ENCODE measurements at regions not wholly inside any gene's neighbourhood (a gene's known extent, or its start where the extent isn't known, plus 50 kb on each side); places are given as distances from the start of the nearest gene placed in this dataset.
A peak's percentile ranks its signal among the peaks of the same experiment; 100 is the strongest.

GRCh38 chr9:106755736-106756135 lies 107.2 kb upstream of the ZNF462 start:
- DNase-seq (ENCODE audit: low read depth, low spot score) (no peak), FAIRE-seq (peak; percentile 32)
- Histone ChIP-seq H3K4me1 (ENCODE audit: control insufficient read depth, extremely low read depth, insufficient read depth, low read length) (no peaks in the 10 kb centered on the region), H3K4me2 (ENCODE audit: control insufficient read depth, extremely low read depth, insufficient read depth, low read depth, low read length) (no peak overlapping the region), H2AFZ (ENCODE audit: control insufficient read depth, low read length) (no peak overlapping the region), H3K4me3 (ENCODE audit: control insufficient read depth in 2 of 3, extremely low read depth in 1 of 3, insufficient read depth in 2 of 3, low read depth in 1 of 3, low read length in 3 of 3) (no peak overlapping the region), H3K36me3 (ENCODE audit: control insufficient read depth in 2 of 2, extremely low read depth in 1 of 2, insufficient read depth in 2 of 2, low read length in 2 of 2) (no peaks in the 10 kb centered on the region), H3K27ac (ENCODE audit: control insufficient read depth, insufficient read depth, low read length) (no peak overlapping the region), H3K9me1 (ENCODE audit: control insufficient read depth, extremely low read depth, insufficient read depth, low read length) (no peaks in the 10 kb centered on the region), H4K20me1 (ENCODE audit: control insufficient read depth, extremely low read depth, insufficient read depth, low read length) (no peaks in the 10 kb centered on the region), H3K79me2 (ENCODE audit: control insufficient read depth, insufficient read depth, low read length) (no peaks in the 10 kb centered on the region), H3K9me3 (ENCODE audit: control insufficient read depth, low read depth, low read length) (no peaks in the 10 kb centered on the region), H3K9ac (ENCODE audit: control insufficient read depth, extremely low read depth, insufficient read depth, low read length) (no peak overlapping the region), H3K27me3 (ENCODE audit: control insufficient read depth, extremely low read depth, insufficient read depth, low read length) (no peaks in the 10 kb centered on the region)
- no peak for TF ChIP-seq CTCF (optimal IDR thresholded peaks at IDR 0.05 in 1 of 3, IDR thresholded peaks at IDR 0.05 in 1 of 3, conservative IDR thresholded peaks at IDR 0.05 in 1 of 3; ENCODE audit: extremely low read depth in 1 of 3, insufficient read depth in 2 of 3, low read length in 3 of 3)
- TF ChIP-seq EZH2 (IDR thresholded peaks at IDR 0.05; ENCODE audit: low read length), result no peak
- dilution Hi-C loops (cut with MboI; ENCODE audit: extremely low pct_ligation_motif_present, low sequenced_read_pairs), result no loop called here

GRCh38 chr9:106757514-106757913 lies 105.5 kb upstream of the ZNF462 start:
- TF ChIP-seq EZH2 (IDR thresholded peaks at IDR 0.05; ENCODE audit: low read length) (no peak), CTCF (optimal IDR thresholded peaks at IDR 0.05 in 1 of 3, IDR thresholded peaks at IDR 0.05 in 1 of 3, conservative IDR thresholded peaks at IDR 0.05 in 1 of 3; ENCODE audit: extremely low read depth in 1 of 3, insufficient read depth in 2 of 3, low read length in 3 of 3) (no peak)
- Histone ChIP-seq H3K79me2 (ENCODE audit: control insufficient read depth, insufficient read depth, low read length) (no peaks in the 10 kb centered on the region), H3K4me2 (ENCODE audit: control insufficient read depth, extremely low read depth, insufficient read depth, low read depth, low read length) (no peak overlapping the region), H3K27me3 (ENCODE audit: control insufficient read depth, extremely low read depth, insufficient read depth, low read length) (no peaks in the 10 kb centered on the region), H4K20me1 (ENCODE audit: control insufficient read depth, extremely low read depth, insufficient read depth, low read length) (no peaks in the 10 kb centered on the region), H3K4me1 (ENCODE audit: control insufficient read depth, extremely low read depth, insufficient read depth, low read length) (no peaks in the 10 kb centered on the region), H3K9ac (ENCODE audit: control insufficient read depth, extremely low read depth, insufficient read depth, low read length) (no peak overlapping the region), H3K27ac (ENCODE audit: control insufficient read depth, insufficient read depth, low read length) (no peak overlapping the region), H3K4me3 (ENCODE audit: control insufficient read depth in 2 of 3, extremely low read depth in 1 of 3, insufficient read depth in 2 of 3, low read depth in 1 of 3, low read length in 3 of 3) (no peak overlapping the region), H2AFZ (ENCODE audit: control insufficient read depth, low read length) (no peak overlapping the region), H3K9me1 (ENCODE audit: control insufficient read depth, extremely low read depth, insufficient read depth, low read length) (no peaks in the 10 kb centered on the region), H3K36me3 (ENCODE audit: control insufficient read depth in 2 of 2, extremely low read depth in 1 of 2, insufficient read depth in 2 of 2, low read length in 2 of 2) (no peaks in the 10 kb centered on the region), H3K9me3 (ENCODE audit: control insufficient read depth, low read depth, low read length) (no peaks in the 10 kb centered on the region)
- FAIRE-seq (no peak), DNase-seq (ENCODE audit: low read depth, low spot score) (no peak)
- dilution Hi-C loops (cut with MboI; ENCODE audit: extremely low pct_ligation_motif_present, low sequenced_read_pairs), result no loop called here
